Mammary epithelial cell (primary cell): ENCODE measurements at regions not wholly inside any gene's neighbourhood (a gene's known extent, or its start where the extent isn't known, plus 50 kb on each side); places are given as distances from the start of the nearest gene placed in this dataset.

Source experiments
- CTCF ChIP-seq, 2 donors: IDR thresholded peaks in 1 of 2; conservative IDR thresholded peaks in 1 of 2; 2 replicates each; pipeline ENCODE4 v1.5.1; 2011 to 2012; ENCODE audit warnings: inconsistent platforms in 2 of 2, low read length in 2 of 2, mild to moderate bottlenecking in 2 of 2, control low read depth in 1 of 2, low read depth in 1 of 2; ENCODE audit not compliant: insufficient read depth in 1 of 2; ENCODE audit errors: extremely low read depth in 1 of 2
- EZH2 ChIP-seq: IDR thresholded peaks from 2 replicates; pipeline ENCODE4 v1.6.1; 2012; ENCODE audit warnings: low read length, inconsistent platforms, borderline replicate concordance

DNA sequence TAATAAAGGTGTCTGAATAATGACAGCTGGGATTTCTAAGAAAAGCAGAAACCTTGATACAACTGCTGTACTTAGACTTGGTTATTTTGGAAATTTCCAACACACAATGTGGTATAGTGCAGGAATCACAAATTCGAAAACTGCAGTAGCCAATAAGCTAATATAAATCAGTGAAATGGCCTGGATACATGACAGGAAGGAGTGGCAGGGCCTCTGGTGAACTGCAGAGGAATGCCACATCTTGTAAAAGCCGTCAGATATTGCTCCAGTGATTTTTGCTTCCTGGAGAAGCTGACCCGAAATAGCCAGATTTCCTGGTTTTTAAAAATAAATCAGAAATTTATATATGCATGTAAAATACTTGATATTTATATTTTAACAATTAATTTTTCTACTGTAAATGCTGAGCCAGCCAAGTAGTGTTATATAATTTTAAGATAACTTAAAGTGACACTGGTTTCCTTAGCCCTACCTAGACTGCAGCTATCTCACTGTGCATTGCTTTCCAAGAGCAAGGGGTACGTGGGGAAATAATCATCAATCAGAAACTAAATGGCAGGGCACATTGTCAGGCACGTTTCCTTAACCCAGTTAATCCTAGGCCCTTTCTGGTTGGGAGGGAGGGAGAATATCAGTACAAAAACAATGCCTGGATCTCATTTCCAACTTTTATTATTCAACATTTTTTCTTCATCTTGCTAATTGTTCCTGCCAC, 182.4 kb downstream of the RASEF start:
- TF ChIP-seq CTCF (conservative IDR thresholded peaks at IDR 0.05 in 1 of 2, IDR thresholded peaks at IDR 0.05 in 1 of 2; ENCODE audit: extremely low read depth in 1 of 2, insufficient read depth in 1 of 2, low read depth in 1 of 2, low read length in 2 of 2), result no peak
- no peak for TF ChIP-seq EZH2
